Thyroid gland (tissue), 4 donors: ENCODE measurements at regions not wholly inside any gene's neighbourhood (a gene's known extent, or its start where the extent isn't known, plus 50 kb on each side); places are given as distances from the start of the nearest gene placed in this dataset.

Experiments used
- DNase-seq, 2 donors: peaks; one replicate each; pipeline ENCODE4 v3.0.0-alpha.2; 2019
- H3K27ac ChIP-seq, 3 donors: fragments of 200-600 bp; sonication (generic); 1 replicate in 2 of 3; 2 replicates in 1 of 3; pipeline ENCODE4 v1.5.1; 2016 to 2019; ENCODE audit warnings: mild to moderate bottlenecking in 1 of 3, moderate library complexity in 1 of 3
- H3K27me3 ChIP-seq: fragments of 200-600 bp; sonication (generic); one replicate; pipeline ENCODE4 v1.5.1; 2019
- H3K36me3 ChIP-seq, 2 donors: fragments of 200-600 bp; sonication (generic); one replicate each; pipeline ENCODE4 v1.5.1; 2016 to 2019
- H3K4me1 ChIP-seq, 2 donors: fragments of 200-600 bp; sonication (generic); one replicate each; pipeline ENCODE4 v1.5.1; 2017 to 2019
- H3K4me3 ChIP-seq, 3 donors: fragments of 200-600 bp; sonication (generic); replicated peaks in 1 of 3; 1 replicate in 2 of 3; 2 replicates in 1 of 3; pipeline ENCODE4 v1.5.1; 2016; ENCODE audit warnings: mild to moderate bottlenecking in 1 of 3
- H3K9me3 ChIP-seq: fragments of 200-600 bp; sonication (generic); one replicate; pipeline ENCODE4 v1.5.1; 2017
- POLR2A ChIP-seq, 2 donors: fragments of 450-650 bp; IDR thresholded peaks; one replicate each; pipeline ENCODE4 v1.6.1; 2017; ENCODE audit warnings: antibody characterized with exemption in 2 of 2, mild to moderate bottlenecking in 2 of 2, moderate library complexity in 1 of 2
- WGBS, 2 donors: methylation state at CpG; one replicate each; pipeline ENCODE4 v1.1.5; 2017; 5-methylcytosine and 5-hydroxymethylcytosine counted together
- intact Hi-C: fragments of 100-400 bp; cut with DNase I; formaldehyde crosslinking; loops from one replicate; pipeline ENCODE4 v1.15.1; 2023
- TF ChIP-seq, protein P1 (sequence below), 6 experiments: fragments of 200-600 bp in 3 of 6; fragments of 450-650 bp in 3 of 6; sonication (generic) in 3 of 6; IDR thresholded peaks; one replicate each; pipeline ENCODE4 v1.5.1; 2016 to 2019; ENCODE audit warnings: antibody characterized with exemption in 6 of 6, mild to moderate bottlenecking in 2 of 6, inconsistent platforms in 1 of 6, moderate library complexity in 1 of 6

DNA sequence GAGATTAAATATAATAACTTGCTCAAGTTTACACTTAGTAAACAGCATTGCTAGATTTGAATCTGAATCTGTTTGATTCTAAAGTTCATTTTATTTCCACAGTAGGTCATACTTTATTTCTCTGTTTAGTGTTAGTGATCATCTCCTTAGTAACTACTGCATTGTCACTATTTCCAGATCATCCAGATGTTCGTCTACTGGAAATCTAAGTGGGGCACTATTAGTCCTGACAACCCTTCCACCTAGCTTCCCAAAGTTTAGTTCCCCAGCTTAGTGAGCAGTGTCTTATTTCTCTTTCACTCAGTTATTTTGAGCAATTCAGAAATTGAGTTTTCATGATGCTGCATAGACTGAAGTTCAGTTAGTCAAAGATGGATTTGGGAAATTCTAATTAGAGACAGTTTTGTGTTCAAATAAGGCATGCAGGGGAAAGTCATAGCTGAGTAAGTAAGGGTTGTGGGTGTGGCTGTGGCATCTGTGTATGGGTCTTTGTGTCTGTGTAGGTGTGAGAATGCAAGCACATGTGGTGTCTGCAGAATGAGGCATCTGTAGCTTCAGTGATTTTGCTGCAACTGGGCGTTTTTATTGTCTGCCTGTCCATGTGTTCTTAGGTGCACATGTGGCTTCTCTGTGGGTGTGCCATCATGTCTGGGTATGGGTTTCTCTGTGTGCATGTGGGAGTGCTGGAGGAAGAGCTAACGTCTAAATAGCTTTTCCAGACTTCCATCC lies 107.3 kb downstream of the NTMT2 start:
- intact Hi-C loops = no loop called here
- no peak overlapping the region for H3K27ac ChIP-seq
- H3K4me3 ChIP-seq = no peak overlapping the region
- no peaks in the 10 kb centered on the region for H3K27me3 ChIP-seq
- no peak for DNase-seq
- whole genome bisulfite sequencing, 2 donors = 72 to 86% methylated on average over 3 of the region's 3 CpGs
- no peaks in the 10 kb centered on the region for H3K4me1 ChIP-seq
- no peaks in the 10 kb centered on the region for H3K9me3 ChIP-seq
- no peak for TF ChIP-seq POLR2A (IDR thresholded peaks at IDR 0.05)
- TF ChIP-seq, protein P1, sequence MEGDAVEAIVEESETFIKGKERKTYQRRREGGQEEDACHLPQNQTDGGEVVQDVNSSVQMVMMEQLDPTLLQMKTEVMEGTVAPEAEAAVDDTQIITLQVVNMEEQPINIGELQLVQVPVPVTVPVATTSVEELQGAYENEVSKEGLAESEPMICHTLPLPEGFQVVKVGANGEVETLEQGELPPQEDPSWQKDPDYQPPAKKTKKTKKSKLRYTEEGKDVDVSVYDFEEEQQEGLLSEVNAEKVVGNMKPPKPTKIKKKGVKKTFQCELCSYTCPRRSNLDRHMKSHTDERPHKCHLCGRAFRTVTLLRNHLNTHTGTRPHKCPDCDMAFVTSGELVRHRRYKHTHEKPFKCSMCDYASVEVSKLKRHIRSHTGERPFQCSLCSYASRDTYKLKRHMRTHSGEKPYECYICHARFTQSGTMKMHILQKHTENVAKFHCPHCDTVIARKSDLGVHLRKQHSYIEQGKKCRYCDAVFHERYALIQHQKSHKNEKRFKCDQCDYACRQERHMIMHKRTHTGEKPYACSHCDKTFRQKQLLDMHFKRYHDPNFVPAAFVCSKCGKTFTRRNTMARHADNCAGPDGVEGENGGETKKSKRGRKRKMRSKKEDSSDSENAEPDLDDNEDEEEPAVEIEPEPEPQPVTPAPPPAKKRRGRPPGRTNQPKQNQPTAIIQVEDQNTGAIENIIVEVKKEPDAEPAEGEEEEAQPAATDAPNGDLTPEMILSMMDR (IDR thresholded peaks at IDR 0.05) = no peak
- no peaks in the 10 kb centered on the region for H3K36me3 ChIP-seq

DNA sequence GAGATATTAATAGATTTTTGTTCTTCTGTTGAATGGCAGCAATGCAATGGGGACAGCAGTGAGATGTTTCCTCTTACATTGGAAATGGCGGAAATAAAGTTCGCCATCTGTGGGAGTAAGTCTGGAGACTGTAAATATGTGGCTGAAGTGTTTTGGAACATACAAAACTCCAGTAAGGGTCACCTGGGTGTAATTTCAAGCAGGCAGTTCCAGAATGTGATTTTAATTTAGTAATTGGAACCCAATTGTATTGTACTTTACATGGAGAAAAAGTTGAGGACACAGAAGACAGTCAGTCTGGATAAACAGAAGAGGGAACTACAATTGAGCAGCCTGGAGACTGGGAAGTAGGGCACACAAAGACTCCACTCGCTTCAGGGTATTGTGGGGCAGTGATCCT lies 108.6 kb downstream of the NTMT2 start:
- no peaks in the 10 kb centered on the region for H3K36me3 ChIP-seq
- no peak overlapping the region for H3K4me3 ChIP-seq
- WGBS, 2 donors = 84 to 98% methylated on average over 3 of the region's 3 CpGs
- H3K27ac ChIP-seq = no peak overlapping the region
- TF ChIP-seq POLR2A (IDR thresholded peaks at IDR 0.05) = no peak
- TF ChIP-seq, protein P1 (IDR thresholded peaks at IDR 0.05) = no peak
- H3K4me1 ChIP-seq = no peaks in the 10 kb centered on the region
- intact Hi-C loops = no loop called here
- H3K9me3 ChIP-seq = no peaks in the 10 kb centered on the region
- no peak for DNase-seq
- H3K27me3 ChIP-seq = no peaks in the 10 kb centered on the region

DNA sequence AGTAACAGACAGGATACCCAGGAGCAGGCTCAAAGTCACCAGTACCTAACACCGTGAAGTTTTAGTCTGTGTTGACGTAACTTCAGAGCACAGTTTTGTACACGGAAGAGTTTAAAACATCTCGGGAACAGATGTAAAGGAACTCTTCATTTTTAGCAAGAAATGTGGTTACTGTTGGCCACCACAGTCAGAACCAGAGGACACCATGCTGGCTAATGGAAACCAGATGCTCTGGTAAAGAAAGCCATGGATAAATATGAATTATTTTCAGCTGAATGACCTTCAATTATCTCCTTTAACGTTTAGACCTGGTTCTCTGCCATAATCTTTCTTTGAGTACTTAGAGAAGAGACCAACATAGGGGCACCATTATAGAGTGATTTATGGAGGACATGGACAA lies 115.9 kb downstream of the NTMT2 start:
- Histone ChIP-seq H3K36me3 (no peaks in the 10 kb centered on the region), H3K27ac (no peak overlapping the region), H3K4me3 (no peak overlapping the region), H3K4me1 (no peaks in the 10 kb centered on the region), H3K27me3 (no peaks in the 10 kb centered on the region), H3K9me3 (no peaks in the 10 kb centered on the region)
- TF ChIP-seq POLR2A (IDR thresholded peaks at IDR 0.05) = no peak
- TF ChIP-seq, protein P1 (IDR thresholded peaks at IDR 0.05) = no peak
- intact Hi-C loops = no loop called here
- WGBS, 2 donors = 63 to 73% methylated on average over 5 of the region's 5 CpGs
- no peak for DNase-seq

DNA sequence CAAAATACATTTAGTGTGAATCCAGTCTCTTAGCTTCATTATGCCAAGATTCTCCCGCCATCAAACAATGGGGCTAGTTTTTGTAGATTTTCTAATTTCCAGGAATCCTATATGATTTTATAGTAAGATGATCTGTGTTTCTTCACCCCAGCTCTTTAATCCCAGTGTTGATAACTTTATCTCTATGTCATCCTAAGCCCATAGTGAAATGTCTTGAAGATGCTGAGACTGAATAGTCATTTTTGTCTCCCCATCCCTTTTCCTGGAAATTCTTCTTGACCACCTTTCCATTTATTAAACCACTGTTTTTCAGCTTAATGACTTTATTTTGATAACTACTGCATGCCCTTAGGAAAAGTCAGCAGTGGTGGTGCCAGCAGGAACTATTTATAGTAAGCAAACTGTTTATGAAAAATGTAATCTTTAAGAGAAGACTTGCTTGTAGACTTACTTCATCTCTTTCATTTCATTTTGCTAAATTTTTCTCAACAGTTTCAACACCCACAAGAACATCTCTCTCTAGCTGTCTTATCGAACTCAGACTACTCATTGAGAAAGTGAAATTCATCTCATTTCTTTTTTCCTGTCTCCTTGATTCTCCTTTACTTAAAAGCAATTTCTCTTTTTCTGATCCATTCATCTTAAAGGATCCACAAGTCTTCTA lies 116.6 kb downstream of the NTMT2 start:
- 86 to 88% methylated on average over 2 of the region's 2 CpGs for WGBS, 2 donors
- Histone ChIP-seq H3K9me3 (no peaks in the 10 kb centered on the region), H3K4me1 (no peaks in the 10 kb centered on the region), H3K4me3 (no peak overlapping the region), H3K27ac (no peak overlapping the region), H3K27me3 (no peaks in the 10 kb centered on the region), H3K36me3 (no peaks in the 10 kb centered on the region)
- intact Hi-C loops = no loop called here
- no peak for DNase-seq
- TF ChIP-seq POLR2A (IDR thresholded peaks at IDR 0.05) = no peak
- TF ChIP-seq, protein P1 (IDR thresholded peaks at IDR 0.05) = no peak

DNA sequence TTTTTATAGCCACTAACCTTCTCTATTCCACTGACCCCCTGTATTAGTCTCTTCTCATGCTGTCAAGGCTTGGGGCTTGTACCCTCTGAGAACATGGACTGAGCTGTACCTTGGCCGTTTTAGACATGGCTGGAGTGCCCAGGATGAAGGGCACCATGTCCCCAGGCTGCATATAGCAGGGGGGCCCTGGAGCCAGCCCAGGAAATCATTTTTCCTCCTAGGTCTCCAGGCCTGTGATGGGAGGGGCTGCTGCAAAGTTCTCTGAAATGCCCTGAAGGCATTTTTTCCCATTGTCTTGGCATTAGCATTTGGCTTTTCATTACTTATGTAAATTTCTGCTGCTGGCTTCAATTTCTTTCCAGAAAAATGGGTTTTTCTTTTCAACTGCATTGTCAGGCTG lies 119.5 kb downstream of the NTMT2 start:
- 73 to 84% methylated on average over 1 of the region's 1 CpG for WGBS, 2 donors
- TF ChIP-seq POLR2A (IDR thresholded peaks at IDR 0.05) = no peak
- TF ChIP-seq, protein P1 (IDR thresholded peaks at IDR 0.05) = no peak
- no peak for DNase-seq
- no peaks in the 10 kb centered on the region for H3K9me3 ChIP-seq
- no peaks in the 10 kb centered on the region for H3K4me1 ChIP-seq
- no peaks in the 10 kb centered on the region for H3K27me3 ChIP-seq
- no peak overlapping the region for H3K27ac ChIP-seq
- no peaks in the 10 kb centered on the region for H3K36me3 ChIP-seq
- intact Hi-C loops = no loop called here
- no peak overlapping the region for H3K4me3 ChIP-seq
